GM18499 (cell line): ENCODE measurements at regions not wholly inside any gene's neighbourhood (a gene's known extent, or its start where the extent isn't known, plus 50 kb on each side); places are given as distances from the start of the nearest gene placed in this dataset.
A peak's percentile ranks its signal among the peaks of the same experiment; 100 is the strongest.
"Not testable (repeated sequence)": the region's sequence is repeated elsewhere in the genome, so short reads cannot be mapped to it uniquely, and the experiment has no call there.

Source experiments
- ATAC-seq: cut with Tn5 transposase; IDR thresholded peaks from one replicate; pipeline ENCODE4 v1.9.1; 2021; ENCODE audit warnings: moderate number of reproducible peaks; ENCODE audit not compliant: insufficient read depth, unreplicated experiment

GRCh38 chr3:101946906-101947305, 97.6 kb downstream of the NFKBIZ start:
- no peak for ATAC-seq

GRCh38 chr3:101950510-101950909, 101.2 kb downstream of the NFKBIZ start:
- ATAC-seq: peak; percentile 56

- ATAC-seq: no peak
Measured at GRCh38 chr3:101950985-101951733, 101.8 kb downstream of the NFKBIZ start.

- no peak for ATAC-seq
Measured at GRCh38 chr3:101954361-101954760, 105.0 kb downstream of the NFKBIZ start.

GRCh38 chr3:101954936-101955335, 105.6 kb downstream of the NFKBIZ start:
- no peak for ATAC-seq

GRCh38 chr3:101962055-101962454, 112.7 kb downstream of the NFKBIZ start:
- ATAC-seq: no peak

GRCh38 chr3:101963902-101964362, 114.6 kb downstream of the NFKBIZ start:
- ATAC-seq: no peak

- no peak for ATAC-seq
Measured at GRCh38 chr3:101964861-101965260, 115.5 kb downstream of the NFKBIZ start.

- ATAC-seq: no peak
Measured at GRCh38 chr3:101966226-101966625, 116.9 kb downstream of the NFKBIZ start.

- no peak for ATAC-seq
Measured at GRCh38 chr3:101970212-101970611, 120.9 kb downstream of the NFKBIZ start.

GRCh38 chr3:101970905-101971304, 121.6 kb downstream of the NFKBIZ start:
- ATAC-seq: no peak

- no peak for ATAC-seq
Measured at GRCh38 chr3:101972430-101973162, 123.3 kb downstream of the NFKBIZ start.

GRCh38 chr3:101973163-101973505, 123.8 kb downstream of the NFKBIZ start:
- no peak for ATAC-seq

GRCh38 chr3:101975415-101975814, 126.1 kb downstream of the NFKBIZ start:
- not testable (repeated sequence) for ATAC-seq

GRCh38 chr3:101976473-101976872, 127.2 kb downstream of the NFKBIZ start:
- peak; percentile 83 for ATAC-seq

- ATAC-seq: no peak
Measured at GRCh38 chr3:101978348-101978747, 129.0 kb downstream of the NFKBIZ start.

GRCh38 chr3:101979033-101979432, 129.7 kb downstream of the NFKBIZ start:
- ATAC-seq: no peak

GRCh38 chr3:101984356-101984755, 135.0 kb downstream of the NFKBIZ start:
- ATAC-seq: no peak

- no peak for ATAC-seq
Measured at GRCh38 chr3:101988596-101988995, 139.3 kb downstream of the NFKBIZ start.

- no peak for ATAC-seq
Measured at GRCh38 chr3:101989578-101990200, 140.4 kb downstream of the NFKBIZ start.

GRCh38 chr3:101992863-101993262, 143.5 kb downstream of the NFKBIZ start:
- no peak for ATAC-seq
